Stimulated activated CD4-positive, alpha-beta T cell treated with anti-CD3 and anti-CD28 coated beads, Interleukin-1b, Interleukin-23, amount 100 ng/mL, for 24 hours (primary cell): ENCODE measurements at regions not wholly inside any gene's neighbourhood (a gene's known extent, or its start where the extent isn't known, plus 50 kb on each side); places are given as distances from the start of the nearest gene placed in this dataset.

Experiments used
- DNase-seq, 4 experiments: peaks; one replicate each; pipeline ENCODE4 v3.0.0-alpha.2; 2020; ENCODE audit warnings: low read depth in 4 of 4, low spot score in 1 of 4

DNA sequence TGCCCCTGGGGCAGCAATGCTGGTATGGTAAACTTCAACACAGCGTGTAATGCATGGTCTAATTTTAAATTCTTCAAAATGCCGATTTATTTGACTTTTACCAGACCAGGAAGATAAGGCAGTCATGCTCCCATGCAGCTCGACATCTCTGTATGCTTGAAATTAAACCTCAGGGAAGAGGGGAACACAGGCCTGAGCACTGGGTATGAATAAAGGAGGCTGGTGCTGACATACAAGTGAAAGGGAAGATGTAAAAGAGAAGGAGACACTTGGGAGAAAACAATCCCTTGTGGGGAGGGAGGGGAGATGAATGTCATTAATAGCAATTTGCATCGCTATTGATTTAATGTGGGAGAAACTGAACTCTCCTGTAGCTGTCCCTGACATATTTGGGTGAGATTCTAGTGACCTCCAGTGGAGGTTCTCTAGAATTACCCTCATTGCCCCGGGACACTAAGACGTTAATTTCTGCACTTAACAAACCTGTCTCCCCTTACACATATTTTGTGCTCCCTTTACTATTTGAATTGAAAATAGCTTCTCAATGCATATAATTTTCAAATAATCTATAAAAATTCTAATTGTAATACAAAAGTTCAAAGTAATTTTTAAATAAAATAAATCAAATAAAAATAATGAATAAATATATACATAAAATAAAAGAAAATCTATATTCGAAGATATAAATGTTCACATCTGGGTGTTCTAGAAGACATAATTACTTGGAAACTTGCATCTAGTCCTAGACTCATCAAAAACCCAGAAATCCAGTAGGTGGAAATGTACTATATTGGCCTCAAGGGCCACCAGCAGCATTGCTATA is 283.1 kb downstream of the LMX1A start:
- no peak for DNase-seq

DNA sequence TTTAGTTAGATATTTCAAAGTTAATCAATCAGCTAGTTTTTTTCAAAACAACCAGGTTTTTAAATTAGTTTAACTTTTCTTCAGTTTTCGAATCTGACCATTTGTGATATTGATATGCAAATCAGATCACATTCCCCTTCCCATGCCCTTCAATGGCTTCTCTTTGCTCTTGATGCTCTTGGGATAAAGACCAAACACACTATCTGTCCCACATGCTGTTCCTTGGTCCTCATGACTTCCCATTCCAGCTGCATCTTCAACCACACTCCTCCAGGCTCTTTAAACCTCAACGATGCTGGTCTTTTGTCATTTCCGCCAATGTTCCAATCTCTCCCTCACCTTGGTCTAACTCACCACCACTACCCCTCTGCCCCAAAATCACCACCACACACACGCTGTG is 285.8 kb downstream of the LMX1A start:
- no peak for DNase-seq

DNA sequence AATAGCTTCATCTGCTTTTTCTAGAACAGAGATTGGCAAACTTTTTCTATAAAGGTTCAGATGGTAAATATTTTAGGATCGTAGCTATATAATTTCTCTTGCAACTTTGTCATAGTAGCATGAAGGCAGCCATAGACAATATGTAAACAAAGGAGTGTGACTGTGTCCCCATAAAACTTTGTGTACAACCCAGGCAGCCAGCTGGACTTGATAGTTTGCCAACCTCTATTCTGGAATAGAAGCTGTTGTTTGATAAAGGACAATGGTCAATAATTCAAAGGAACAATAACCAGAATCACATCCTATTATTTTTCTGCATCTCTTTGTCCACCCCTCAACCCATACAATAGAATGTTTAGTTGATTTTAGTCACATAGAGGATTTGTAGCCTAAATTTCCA is 286.7 kb downstream of the LMX1A start:
- no peak for DNase-seq

DNA sequence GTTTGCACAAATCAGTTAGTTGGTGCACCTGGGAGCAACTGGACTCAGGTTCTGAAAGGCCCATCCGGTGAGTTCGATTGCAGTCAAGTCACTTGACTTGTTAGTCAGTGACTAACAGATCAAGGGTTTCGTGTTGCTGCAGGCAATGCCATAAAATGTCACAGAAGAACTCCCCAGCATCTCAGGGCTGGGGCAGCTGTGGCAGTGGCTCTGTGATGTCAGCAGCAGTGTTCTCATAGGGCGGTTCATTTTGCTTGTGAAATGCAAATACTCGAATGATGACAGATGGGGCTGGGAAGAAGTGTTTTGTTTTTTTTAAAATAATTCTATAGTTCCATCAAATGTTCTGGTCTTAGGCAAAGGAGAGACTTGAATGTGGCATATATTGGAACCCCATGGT is 287.8 kb downstream of the LMX1A start:
- no peak for DNase-seq

DNA sequence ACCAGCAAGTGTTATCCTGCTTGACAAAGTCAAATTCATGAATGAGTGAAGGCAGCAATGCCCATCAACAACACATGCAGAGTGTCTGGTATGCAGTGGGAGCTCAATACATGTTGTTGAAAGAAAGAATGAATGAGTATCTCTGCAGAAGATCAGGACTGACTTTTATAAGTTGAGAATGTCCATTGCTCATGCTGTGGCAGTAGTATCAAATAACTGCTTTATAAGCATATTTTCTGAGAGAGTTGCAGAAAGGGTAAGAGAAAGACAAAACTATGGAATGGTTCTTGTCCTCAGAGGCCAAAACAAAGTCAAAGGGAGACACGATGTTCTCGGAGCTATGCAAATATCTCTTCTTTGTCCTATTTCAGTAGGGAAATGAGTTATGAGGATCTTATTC is 288.7 kb downstream of the LMX1A start:
- DNase-seq: no peak

DNA sequence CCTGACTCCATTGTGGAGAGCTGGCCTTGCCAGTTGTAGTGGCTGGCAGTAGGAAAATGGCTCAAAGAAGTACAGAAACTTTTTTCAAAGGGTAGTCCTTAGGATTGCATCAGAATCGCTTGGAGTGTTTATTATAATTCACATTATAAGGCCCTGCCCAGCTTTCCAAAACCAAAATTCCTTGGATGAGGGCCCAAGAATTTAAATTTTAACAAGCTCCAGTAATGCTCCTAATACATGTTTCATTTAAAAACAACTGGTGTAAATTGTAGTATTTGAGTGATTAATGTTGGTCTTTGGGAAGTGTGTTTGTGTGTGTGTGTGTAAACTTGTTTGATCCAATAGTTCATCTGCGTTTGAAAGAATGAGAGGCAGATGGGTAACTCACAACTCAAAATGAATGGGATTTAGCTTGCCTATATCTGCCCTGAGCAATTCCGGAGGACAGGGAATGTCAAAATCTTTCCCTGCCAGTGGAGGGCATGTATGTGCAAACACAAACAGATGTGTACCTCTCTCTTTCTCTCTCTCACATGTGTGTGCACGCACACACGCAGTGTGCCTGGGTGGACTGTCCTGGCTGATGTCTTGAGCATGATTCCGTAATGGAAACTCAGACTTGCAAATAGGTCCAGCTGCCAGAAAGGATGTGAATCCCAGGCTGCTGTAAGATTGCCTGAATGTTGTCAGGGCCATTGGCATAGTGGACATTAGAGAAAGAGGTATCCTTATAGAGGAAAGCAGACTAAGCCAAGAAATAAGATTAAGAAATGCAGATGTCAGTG is 293.1 kb downstream of the LMX1A start:
- no peak for DNase-seq

DNA sequence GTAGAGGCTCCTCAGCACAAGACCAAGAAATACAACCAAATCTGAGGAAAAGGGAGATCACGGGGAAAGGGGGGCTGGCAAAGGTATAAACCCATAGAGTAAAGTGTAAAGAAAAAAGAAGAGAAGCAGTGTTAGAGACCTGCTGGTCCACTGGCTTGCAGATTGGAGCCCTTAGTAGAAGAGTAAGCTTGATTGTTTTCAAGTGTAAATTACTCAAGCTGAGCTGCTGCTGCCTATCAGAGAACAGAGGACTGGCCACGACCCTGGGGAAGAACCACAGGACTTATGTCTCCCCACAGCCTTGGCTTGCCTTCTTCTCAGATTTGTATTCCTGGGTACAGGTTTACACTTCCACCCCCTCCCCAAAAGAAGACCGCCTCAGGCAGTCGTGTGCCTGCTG is 294.2 kb downstream of the LMX1A start:
- DNase-seq: no peak

DNA sequence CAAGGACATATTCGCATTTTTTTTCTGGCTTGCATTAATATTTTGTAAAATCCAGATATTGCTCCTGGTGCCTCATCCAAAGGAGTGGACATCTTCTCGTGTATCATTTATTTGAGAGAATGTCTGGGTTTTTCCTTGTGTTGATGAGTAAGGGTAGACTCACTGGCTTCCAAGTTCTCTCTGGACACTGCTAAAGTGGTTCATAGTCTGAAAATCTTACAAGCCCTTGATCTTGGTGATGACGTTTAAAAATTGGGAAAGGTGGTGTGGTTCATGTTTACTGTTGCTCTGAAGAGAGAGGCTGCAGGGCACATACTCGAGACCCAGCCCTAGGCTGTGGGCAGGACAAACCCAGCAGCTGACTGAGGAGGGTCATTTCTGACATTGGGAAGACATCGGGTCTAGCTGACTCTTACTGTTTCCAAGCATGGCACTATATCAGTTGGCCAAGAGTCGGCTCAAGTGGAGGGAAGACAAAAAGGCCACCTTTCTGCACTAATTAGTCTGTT is 296.2 kb downstream of the LMX1A start:
- no peak for DNase-seq

DNA sequence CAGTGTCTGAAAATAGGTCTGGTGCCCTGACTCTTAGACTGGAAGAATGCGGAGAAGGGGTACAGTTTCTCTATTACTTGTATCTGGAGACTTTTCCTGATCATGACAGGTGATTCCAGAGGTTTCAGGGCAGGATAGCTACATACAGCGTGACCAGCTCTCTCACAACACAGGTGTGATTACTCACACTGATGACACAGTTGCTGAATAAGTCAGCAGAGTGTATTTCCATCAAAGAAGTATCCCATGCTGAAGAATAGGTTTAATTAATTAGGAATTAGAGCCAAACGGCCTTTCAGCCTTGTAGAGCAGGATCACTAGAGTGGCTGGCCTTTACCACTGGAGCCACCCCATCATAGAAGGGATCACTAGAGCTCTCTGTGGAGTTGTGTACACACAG is 298.6 kb downstream of the LMX1A start:
- DNase-seq: no peak

DNA sequence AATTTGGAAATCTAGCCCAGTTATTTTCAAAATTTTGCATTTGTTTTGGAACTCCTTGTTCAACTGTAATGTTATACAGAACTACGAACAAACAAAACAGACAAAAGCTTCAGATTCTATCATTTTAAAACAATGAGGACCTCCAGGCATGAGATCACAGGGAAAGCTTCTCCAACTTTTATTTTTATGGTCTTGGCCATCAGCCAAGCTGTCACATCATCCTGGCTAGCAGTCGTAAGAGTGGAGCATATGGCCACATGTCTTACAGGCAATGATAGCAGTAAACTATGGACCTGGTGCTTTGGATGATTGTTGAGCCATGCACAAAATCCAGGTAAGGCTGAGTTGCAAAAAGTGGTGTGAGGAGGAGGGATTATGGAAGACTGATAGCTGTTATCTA is 299.6 kb downstream of the LMX1A start:
- no peak for DNase-seq

DNA sequence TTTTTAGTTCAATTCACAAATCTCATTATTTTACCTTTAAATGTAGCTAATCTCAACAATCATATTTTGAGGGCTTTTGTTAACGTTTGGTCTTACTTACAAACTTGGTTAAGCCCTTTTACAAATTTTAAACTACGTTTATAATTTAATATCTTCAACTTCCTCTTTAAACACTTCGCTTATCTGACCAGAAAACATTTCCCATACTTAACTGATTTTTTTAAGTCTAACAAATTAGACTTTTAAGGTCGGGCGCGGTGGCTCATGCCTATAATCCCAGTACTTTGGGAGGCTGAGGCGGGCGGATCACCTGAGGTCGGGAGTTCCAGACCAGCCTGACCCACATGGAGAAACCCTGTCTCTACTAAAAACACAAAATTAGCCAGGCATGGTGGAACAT is 300.9 kb downstream of the LMX1A start:
- no peak for DNase-seq

DNA sequence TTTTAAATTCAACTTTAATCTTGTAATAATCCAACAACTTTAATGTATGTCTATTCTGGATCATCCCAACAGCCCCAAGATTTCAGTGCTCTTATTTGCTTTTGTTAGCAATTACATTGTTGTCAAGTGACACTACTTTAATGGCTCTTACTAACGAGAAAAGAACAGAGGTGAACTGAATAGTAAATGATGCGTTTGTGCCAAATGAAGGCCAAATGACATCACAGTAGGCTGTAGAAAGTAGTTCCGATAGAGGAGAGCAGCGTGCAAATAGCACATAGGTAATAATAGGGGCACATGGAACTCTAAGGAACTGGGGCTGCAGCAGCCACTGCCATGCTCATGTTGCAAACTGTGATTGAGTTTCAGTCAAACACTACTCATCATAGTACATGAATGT is 301.9 kb downstream of the LMX1A start:
- no peak for DNase-seq

DNA sequence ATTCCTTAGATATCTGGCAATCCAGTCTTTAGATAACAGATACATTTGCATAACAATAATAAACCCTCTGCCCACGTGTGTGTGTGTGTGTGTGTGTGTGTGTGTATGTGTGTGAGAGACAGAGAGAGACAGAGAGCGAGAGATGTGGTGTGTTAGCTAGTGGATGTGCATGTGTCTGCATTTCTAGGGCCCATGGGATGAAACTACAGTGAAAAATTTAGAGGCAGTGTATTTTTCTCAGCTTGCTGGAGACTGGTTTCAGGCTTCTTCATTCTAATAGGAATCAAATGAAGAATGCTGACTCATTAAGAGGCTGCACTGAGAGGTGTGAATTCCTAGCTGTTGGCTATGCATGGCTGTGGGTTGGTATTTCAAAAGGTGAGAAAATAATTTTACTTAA is 303.2 kb downstream of the LMX1A start:
- no peak for DNase-seq

DNA sequence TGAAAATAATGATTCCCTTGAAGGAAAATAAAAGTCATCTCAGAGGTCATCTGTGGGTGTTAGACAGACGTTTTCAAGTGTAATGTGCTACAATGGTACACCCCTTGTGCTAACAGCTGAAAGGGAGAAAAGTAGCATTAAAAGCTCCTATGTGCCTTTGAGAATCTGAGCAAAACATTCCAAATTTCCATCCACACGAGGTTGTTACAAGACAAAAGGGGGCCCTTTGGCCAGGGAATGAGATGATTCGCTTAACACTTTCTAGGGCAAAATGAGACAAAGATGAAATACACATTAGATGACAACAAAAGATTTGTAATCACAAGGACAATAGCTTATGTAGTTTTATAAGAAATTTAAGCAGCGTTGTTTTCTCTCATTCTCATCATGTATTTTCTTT is 303.6 kb downstream of the LMX1A start:
- DNase-seq: no peak

DNA sequence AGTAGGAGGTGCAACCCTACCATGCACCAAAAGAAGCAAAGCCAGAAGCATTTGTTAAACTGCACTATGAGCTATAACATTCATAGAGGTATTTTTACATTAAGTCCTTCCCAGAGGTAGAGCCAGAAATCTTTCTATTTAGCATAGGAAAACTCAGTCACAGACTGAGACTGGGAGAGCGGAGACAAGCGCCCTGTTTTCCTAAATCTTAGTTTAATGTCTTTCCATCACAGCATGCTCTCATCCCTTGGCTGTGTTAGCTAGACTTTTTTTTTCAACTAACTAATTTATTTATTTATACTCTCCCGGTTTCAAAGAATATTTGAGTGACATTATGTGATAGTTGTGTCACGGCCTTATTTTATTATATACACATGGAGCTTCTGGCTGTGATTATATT is 304.1 kb downstream of the LMX1A start:
- no peak for DNase-seq

DNA sequence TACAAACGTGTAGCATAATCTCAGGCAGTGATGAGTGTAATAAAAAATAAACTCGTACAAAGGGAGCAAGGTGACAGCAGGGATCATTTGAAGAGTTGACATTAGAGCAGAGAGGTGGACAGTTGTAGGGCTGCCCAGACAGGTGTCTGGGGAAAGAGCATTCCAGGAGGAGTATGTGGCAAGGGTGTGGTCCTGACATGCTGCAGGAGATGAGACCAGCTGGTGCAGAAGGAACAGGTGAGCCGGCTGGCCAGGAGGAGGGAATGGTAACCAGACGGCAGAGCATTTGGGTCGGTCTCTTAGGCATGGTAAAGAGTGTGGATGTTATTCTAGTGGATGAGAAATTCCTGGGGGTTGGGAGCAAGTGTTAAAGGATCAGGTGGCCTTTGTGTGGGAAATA is 306.3 kb downstream of the LMX1A start:
- DNase-seq: no peak

DNA sequence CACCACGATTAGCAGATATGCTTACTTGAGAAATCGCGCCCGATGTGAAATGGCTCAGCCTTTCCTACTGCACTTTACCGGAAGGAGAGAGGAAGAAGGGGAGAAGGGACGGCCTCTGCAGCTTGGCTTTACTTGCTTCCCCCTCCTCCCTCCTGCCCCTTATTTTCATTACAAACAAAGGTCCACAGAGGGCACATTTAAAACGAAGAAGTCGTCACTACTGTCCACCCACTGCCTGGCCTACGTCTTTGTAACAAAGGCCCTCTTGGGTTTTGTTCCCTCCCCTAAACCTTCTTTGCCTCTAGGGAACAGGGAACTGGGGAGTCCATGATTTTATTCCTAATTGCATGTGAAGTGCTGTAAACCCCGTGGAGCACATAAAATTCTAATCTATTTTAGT is 308.5 kb downstream of the LMX1A start:
- no peak for DNase-seq

DNA sequence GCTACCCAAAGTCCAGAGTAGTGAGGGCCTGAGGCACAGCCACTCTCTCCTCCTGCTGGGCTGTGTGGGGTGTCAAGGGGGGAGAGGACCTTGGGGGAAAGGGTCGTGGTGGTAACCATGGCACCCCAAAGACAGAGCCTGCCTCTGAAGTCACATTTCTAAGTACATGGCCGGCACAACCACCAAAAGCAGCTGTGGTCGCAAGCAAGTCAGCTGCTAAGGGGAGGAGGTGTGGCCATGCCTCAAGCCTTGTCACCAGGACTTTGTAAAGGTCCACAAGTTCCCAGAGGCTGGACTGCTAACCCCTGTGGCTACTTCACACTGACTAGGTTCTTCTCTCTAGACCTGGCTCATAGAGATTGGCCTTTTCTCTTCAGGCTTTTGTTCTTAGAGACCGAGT is 310.6 kb downstream of the LMX1A start:
- DNase-seq: no peak

DNA sequence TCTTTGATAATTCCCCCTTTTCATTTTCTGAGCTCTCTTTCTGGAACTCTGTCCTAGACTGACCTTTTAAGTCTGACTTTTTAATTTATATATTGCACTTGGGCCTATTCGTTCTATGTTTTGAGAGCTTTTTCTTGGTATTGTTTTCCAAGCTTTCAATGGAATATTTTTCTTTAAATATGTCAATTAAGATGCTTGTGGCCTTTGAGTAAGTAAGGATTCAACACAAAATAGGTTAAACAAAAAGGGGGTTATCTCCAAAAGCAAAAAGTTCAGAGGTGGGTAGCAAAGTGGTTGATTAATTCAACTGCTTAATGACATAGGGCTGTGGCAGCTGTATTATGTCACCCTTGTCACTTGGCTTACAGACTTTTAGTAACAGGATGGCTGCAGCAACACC is 315.9 kb downstream of the LMX1A start:
- DNase-seq: no peak

DNA sequence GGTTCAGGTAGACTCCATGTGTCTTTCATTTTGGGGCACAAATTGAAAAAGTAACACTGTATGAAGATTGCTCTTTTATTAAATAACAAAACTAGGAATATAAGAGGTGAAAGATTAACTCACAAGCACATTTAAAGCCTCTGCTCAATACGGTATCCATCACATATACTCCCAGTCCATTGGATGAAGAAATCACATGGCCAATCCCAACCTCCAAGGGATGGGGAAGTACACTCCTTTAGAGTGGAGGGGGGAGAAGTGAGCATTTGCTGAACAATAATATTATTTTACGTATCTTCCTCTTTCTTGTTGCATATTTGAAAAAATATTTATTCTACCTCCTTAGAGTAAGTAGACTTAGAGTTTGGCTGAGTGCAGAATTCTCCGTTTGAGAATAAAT is 316.5 kb downstream of the LMX1A start:
- DNase-seq: no peak

DNA sequence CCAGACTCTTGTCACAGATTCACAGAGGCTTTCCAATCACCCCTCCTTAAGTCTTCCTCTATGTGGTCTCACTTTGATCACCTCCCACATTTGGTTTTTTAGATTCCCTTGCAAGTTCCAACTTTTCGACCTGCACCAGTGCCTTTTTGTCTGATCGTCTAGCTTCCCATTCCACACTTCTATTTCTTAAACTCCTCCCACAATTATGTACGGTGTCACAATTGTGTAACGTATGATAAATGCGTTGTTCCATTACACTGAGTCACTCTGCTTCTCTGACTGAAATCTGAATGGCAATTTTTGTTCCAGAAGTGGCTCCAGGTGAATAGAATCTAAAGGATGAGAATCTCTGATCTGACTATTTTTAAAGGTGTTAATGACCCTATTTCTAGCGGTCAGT is 320.1 kb downstream of the LMX1A start:
- DNase-seq: no peak

DNA sequence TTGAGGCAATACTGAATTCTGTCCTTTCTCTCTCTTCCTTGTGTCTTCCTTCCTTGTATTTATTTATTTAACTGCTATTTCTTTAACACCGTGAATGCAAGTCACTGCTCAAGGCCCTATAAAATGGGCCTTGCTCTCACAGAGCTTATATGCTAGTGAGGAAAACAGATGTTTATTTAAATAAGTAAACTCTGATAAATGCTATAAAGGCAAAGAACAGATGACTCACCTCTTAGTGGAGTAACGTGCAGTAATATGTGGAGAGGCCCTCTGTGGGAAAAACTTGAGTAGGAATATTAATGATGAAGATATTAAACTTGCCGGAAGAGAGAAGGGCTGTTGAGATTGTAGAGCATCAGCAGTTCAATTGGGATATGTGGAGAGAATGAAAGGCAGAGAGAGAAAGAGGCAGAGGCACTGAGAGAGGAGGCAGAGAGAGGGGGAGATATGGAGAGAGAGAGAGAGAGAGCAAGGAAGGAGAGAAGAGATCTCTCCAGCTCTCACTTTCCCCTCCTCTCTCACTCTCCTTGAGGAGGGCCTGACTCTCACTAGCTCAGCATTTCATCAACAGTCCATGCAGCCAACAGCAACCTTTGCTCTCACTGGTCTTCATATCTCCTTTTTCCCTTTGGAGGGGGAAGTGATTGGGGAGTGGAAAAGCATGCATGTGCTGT is 322.2 kb downstream of the LMX1A start:
- DNase-seq: no peak
